ENCODE measurements at regions not wholly inside any gene's neighbourhood (a gene's known extent, or its start where the extent isn't known, plus 50 kb on each side); places are given as distances from the start of the nearest gene placed in this dataset.

DNA sequence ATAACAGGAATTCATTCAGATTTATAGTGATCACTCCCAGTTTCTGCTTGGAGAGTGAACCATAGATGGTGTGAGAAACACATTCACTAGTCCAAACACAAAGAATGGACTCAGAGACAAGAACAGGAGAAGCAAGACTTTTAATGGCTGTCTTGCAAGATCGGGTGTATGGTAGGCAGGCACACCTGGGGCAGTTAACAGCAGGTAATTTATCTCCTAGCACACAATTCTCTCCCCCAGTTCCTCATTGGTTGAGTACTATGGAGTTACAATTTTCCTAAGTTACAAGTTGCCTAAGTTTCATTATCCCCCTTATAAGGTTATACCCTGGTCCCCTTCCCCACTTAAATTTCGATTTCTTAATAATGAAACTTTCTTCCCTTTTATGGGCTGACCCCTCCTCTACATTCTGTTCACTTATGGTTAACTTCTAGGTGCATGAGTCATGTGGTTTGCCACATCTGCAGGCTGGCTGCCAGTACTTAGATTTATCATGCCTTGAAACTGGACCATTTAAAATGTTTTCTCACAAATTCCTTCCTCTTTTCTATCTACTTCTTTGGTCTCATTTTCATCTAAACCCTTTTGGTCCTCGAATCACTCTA is 623.3 kb downstream of the HINT1 start (continued):
- peak; percentile 25; the same call in 1 of the 2 replicates for TF ChIP-seq BCL11A (IDR thresholded peaks at IDR 0.05; ENCODE audit: low read depth, low read length)
- TF ChIP-seq KLF5 (IDR thresholded peaks at IDR 0.05; ENCODE audit: partially characterized antibody) = no peak
- no peak for TF ChIP-seq ZNF217 (IDR thresholded peaks at IDR 0.05)
- TF ChIP-seq CBFB (IDR thresholded peaks at IDR 0.05; ENCODE audit: low read depth) = peak; percentile 64; the same call in 1 of the 2 replicates
- no peak for TF ChIP-seq NR2C1 (IDR thresholded peaks at IDR 0.05)

DNA sequence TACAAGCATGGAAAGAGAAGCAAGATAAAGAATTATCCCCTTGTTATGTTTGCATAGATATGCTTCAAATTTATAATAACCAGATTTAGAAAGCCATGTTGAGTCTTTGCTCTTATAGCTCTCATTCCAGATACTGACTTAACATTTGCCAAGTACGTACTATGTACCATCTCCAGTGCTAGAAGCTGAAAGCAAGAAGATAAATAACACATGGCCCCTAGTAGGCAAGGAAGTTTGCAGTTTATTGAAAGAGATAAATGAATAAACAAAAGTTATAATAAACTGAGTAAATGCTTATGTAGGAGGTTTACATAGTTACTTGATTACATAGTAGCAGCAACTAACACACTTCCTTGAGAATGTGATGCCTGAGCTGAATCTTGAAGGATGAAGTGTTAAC is 628.4 kb downstream of the HINT1 start:
- Histone ChIP-seq H3K4me1 (ENCODE audit: control insufficient read depth, insufficient read depth, low read length) (no peaks in the 10 kb centered on the region), H3K4me3 (no peak overlapping the region), H3K9me3 (replicated peaks; ENCODE audit: control insufficient read depth, insufficient read depth, low read length) (no peaks in the 10 kb centered on the region), H3K9ac (ENCODE audit: control insufficient read depth, insufficient read depth, low read length) (no peak overlapping the region), H3K27ac (ENCODE audit: control insufficient read depth, insufficient read depth) (no peak overlapping the region), H4K20me1 (ENCODE audit: control insufficient read depth, insufficient read depth) (no peaks in the 10 kb centered on the region), H3K27me3 (replicated peaks in 1 of 2; ENCODE audit: control insufficient read depth in 2 of 2, insufficient read depth in 2 of 2, low read length in 1 of 2) (no peaks in the 10 kb centered on the region), H3K4me2 (ENCODE audit: control insufficient read depth, insufficient read depth) (no peak overlapping the region), H3K36me3 (ENCODE audit: control insufficient read depth in 2 of 2, insufficient read depth in 2 of 2, low read length in 1 of 2) (no peaks in the 10 kb centered on the region), H2AFZ (ENCODE audit: control insufficient read depth, low read depth, low read length) (no peak overlapping the region), H3K79me2 (ENCODE audit: control insufficient read depth, insufficient read depth, low read length) (no peaks in the 10 kb centered on the region)
- ATAC-seq (no peak), FAIRE-seq (no peak), DNase-seq (ENCODE audit: low read depth, low spot score) (no peak)
- POLR2A ChIA-PET = no interaction called here
- RAD21 ChIA-PET (ENCODE audit: unreplicated experiment) = no interaction called here
- CTCF ChIA-PET = no interaction called here
- 35% methylated on average over 1 of the region's 1 CpG for WGBS (ENCODE audit: insufficient coverage, insufficient replicate concordance, low lambda C conversion rate, missing lambda C conversion rate)
- TF ChIP-seq CREB1 (IDR thresholded peaks at IDR 0.05; ENCODE audit: low read depth) (no peak), IRF4 (IDR thresholded peaks at IDR 0.05; ENCODE audit: low read depth, low read length) (no peak)
- TF ChIP-seq, protein P1, sequence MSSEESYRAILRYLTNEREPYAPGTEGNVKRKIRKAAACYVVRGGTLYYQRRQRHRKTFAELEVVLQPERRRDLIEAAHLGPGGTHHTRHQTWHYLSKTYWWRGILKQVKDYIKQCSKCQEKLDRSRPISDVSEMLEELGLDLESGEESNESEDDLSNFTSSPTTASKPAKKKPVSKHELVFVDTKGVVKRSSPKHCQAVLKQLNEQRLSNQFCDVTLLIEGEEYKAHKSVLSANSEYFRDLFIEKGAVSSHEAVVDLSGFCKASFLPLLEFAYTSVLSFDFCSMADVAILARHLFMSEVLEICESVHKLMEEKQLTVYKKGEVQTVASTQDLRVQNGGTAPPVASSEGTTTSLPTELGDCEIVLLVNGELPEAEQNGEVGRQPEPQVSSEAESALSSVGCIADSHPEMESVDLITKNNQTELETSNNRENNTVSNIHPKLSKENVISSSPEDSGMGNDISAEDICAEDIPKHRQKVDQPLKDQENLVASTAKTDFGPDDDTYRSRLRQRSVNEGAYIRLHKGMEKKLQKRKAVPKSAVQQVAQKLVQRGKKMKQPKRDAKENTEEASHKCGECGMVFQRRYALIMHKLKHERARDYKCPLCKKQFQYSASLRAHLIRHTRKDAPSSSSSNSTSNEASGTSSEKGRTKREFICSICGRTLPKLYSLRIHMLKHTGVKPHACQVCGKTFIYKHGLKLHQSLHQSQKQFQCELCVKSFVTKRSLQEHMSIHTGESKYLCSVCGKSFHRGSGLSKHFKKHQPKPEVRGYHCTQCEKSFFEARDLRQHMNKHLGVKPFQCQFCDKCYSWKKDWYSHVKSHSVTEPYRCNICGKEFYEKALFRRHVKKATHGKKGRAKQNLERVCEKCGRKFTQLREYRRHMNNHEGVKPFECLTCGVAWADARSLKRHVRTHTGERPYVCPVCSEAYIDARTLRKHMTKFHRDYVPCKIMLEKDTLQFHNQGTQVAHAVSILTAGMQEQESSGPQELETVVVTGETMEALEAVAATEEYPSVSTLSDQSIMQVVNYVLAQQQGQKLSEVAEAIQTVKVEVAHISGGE (CRISPR knock-in tag; IDR thresholded peaks at IDR 0.05) = no peak
- BruUV-seq (replicated peaks) = no TSS peak
- SMC1A ChIA-PET (ENCODE audit: uncharacterized antibody, unreplicated experiment) = interaction anchor here (0.9 kb wide), 1 partner anchor 34 kb away, joined by 3 read pairs; no protein-coding TSS in a partner anchor
- intact Hi-C loops (cut with micrococcal nuclease; ENCODE audit: unreplicated experiment) = no loop called here
- in situ Hi-C loops (cut with MboI) = no loop called here
